Esophagus (tissue), 2 donors: ENCODE measurements at regions not wholly inside any gene's neighbourhood (a gene's known extent, or its start where the extent isn't known, plus 50 kb on each side); places are given as distances from the start of the nearest gene placed in this dataset.

ENCODE experiments used
- H3K27ac ChIP-seq, 2 donors: one replicate each; pipeline ENCODE4 v1.5.1; 2013; ENCODE audit warnings: low read depth in 2 of 2, mild to moderate bottlenecking in 2 of 2, inconsistent platforms in 1 of 2, low read length in 1 of 2, moderate library complexity in 1 of 2
- H3K27me3 ChIP-seq, 2 donors: one replicate each; pipeline ENCODE4 v1.6.1; 2013; ENCODE audit warnings: low read length in 2 of 2, control low read depth in 1 of 2, mild to moderate bottlenecking in 1 of 2; ENCODE audit not compliant: insufficient read depth in 2 of 2, control insufficient read depth in 1 of 2
- H3K36me3 ChIP-seq, 2 donors: one replicate each; pipeline ENCODE4 v1.6.1; 2013; ENCODE audit warnings: low read length in 1 of 2; ENCODE audit not compliant: control insufficient read depth in 2 of 2, insufficient read depth in 2 of 2
- H3K4me1 ChIP-seq, 2 donors: one replicate each; pipeline ENCODE4 v1.6.1; 2013; ENCODE audit warnings: low read length in 1 of 2; ENCODE audit not compliant: control insufficient read depth in 2 of 2, insufficient read depth in 2 of 2
- H3K4me3 ChIP-seq, 2 donors: one replicate each; pipeline ENCODE4 v1.5.1; 2013; ENCODE audit warnings: low read length in 2 of 2, mild to moderate bottlenecking in 2 of 2, low read depth in 1 of 2, moderate library complexity in 1 of 2
- H3K9me3 ChIP-seq, 2 donors: one replicate each; pipeline ENCODE4 v1.6.1; 2013; ENCODE audit warnings: mild to moderate bottlenecking in 2 of 2, low read depth in 1 of 2, low read length in 1 of 2, moderate library complexity in 1 of 2; ENCODE audit not compliant: control insufficient read depth in 2 of 2, insufficient read depth in 1 of 2
- WGBS, 2 donors: extraction: QIAGEN DNeasy Blood & Tissue Kit; methylation state at CpG; one replicate each; pipeline ENCODE4 v1.1.7; 2013; 5-methylcytosine and 5-hydroxymethylcytosine counted together
- donor health status: healthy with polysubstance abuse.
- donor health status: Bipolar disorder and iron deficiency.

DNA sequence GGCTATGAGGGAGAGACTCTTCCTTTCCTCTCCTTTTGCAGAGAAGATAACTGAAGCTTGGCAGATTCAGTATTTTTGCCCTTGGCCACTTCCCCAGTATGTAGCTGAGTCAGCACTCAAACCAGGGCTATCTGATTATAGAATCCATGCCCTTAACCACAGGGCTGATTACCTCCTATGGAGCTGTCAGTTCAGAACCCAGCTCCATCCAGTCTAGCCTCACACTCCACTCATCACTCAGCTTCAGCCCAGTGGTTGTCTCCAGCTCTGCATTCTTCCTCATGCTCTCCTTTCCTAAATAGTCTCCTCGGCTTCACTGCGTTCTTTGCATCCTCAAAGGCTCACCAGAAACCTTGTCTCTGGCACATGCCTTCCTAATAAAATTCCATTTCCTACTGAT is 151.6 kb upstream of the BLID start:
- no peak overlapping the region for H3K4me3 ChIP-seq
- no peaks in the 10 kb centered on the region for H3K27me3 ChIP-seq
- WGBS, 2 donors: 91 to 97% methylated on average over 2 of the region's 2 CpGs
- H3K4me1 ChIP-seq: no peaks in the 10 kb centered on the region
- no peaks in the 10 kb centered on the region for H3K36me3 ChIP-seq
- H3K9me3 ChIP-seq: peaks cover 0 to 2% of the 10 kb centered on the region in 2 donors
- H3K27ac ChIP-seq: no peak overlapping the region

DNA sequence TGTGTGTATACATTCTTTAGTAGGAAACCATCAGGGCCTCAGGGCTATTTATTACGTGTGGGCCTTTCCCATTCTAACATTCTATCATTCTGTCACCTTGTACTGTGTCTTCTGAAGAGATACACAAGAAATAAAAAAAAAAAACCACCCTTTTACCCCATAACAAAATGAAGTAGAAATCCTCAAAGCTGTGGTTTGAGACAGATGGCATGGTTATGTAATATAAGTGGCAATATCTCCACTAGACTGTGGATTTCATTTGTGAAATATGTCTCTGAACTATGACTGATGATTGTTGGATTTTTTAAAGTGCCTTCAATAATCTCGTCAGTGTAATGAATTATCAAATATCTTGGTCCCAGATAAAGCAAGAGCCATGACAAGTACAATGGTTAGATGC is 150.0 kb upstream of the BLID start:
- H3K36me3 ChIP-seq: no peaks in the 10 kb centered on the region
- H3K27me3 ChIP-seq: no peaks in the 10 kb centered on the region
- H3K4me1 ChIP-seq: no peaks in the 10 kb centered on the region
- H3K9me3 ChIP-seq: peaks cover 0 to 2% of the 10 kb centered on the region in 2 donors
- H3K27ac ChIP-seq: no peak overlapping the region
- no peak overlapping the region for H3K4me3 ChIP-seq
- WGBS, 2 donors: 59 to 67% methylated on average over 2 of the region's 2 CpGs

DNA sequence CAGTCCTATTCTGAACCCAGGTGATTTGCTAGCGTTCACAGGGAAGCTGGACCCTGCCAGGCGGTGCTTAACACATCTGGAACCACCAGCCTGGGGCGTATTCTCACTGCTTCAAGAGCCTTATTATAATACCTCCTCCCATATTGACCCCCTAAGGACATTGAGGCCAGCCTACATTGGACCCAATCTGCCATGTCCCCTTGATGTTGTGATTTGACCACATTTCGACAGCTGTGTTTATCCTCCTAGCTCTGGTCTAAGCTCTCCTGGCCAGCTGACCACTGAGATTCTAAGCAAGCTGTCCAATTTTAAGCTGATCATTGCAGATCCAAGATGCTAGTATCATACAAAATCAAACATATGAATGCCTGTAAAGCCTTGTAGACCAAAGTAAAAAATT is 148.1 kb upstream of the BLID start:
- Histone ChIP-seq H3K27ac (no peak overlapping the region), H3K27me3 (no peaks in the 10 kb centered on the region), H3K4me3 (no peak overlapping the region), H3K36me3 (no peaks in the 10 kb centered on the region), H3K4me1 (no peaks in the 10 kb centered on the region), H3K9me3 (peaks cover 0 to 2% of the 10 kb centered on the region in 2 donors)
- WGBS, 2 donors: 87 to 88% methylated on average over 4 of the region's 4 CpGs

DNA sequence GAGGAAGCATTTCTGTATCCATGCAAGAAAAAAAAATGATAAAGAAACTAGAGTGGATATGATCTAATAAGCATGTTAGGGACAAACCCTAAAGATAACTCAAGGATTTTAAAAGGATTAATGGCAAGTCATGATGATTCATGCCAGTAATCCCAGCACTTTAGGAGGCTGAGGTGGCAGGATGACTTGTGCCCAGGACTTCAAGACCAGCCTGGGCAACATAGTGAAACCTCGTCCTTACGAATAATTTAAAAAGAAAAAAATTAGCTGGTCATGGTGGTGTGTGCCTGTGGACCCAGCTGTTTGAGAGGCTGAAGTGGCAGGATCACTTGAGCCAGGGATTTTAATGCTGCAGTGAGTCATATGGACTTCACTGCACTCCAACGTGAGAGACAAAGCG is 145.5 kb upstream of the BLID start:
- no peak overlapping the region for H3K27ac ChIP-seq
- 60 to 73% methylated on average over 4 of the region's 4 CpGs for WGBS, 2 donors
- H3K4me3 ChIP-seq: no peak overlapping the region
- H3K9me3 ChIP-seq: peaks cover 0 to 2% of the 10 kb centered on the region in 2 donors
- H3K4me1 ChIP-seq: no peaks in the 10 kb centered on the region
- H3K36me3 ChIP-seq: no peaks in the 10 kb centered on the region
- no peaks in the 10 kb centered on the region for H3K27me3 ChIP-seq

DNA sequence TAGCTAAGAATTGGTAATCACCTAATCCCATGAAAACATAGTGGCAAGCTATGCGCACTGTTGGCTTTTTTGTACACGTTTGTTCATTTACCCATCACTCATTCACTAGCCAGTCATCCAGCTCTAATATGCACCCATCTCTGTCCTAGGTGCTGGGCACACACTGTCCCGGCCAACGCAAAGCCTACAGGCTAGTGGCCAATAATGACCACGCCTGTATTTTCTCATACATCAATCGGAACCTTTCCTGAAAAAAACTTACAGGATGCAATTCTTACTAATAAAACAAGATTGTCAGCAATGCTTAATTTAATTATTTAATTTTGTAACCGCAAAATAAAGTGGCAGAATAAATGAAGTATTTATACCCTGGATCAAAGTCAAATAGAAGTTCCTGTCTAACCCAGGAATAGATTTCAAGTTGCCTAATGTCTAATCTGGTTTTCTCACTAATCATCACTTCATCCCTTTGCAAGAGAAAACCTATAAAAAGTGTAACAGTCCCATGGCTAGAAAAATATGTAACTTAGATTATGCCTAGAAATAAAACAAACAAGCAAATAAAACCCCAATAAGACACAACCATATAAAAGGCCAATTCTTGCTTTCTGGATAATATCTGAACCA is 143.3 kb upstream of the BLID start:
- WGBS, 2 donors: 91 to 93% methylated on average over 7 of the region's 7 CpGs
- no peaks in the 10 kb centered on the region for H3K27me3 ChIP-seq
- H3K9me3 ChIP-seq: peaks cover 0 to 2% of the 10 kb centered on the region in 2 donors
- no peaks in the 10 kb centered on the region for H3K4me1 ChIP-seq
- H3K36me3 ChIP-seq: no peaks in the 10 kb centered on the region
- no peak overlapping the region for H3K4me3 ChIP-seq
- H3K27ac ChIP-seq: no peak overlapping the region

DNA sequence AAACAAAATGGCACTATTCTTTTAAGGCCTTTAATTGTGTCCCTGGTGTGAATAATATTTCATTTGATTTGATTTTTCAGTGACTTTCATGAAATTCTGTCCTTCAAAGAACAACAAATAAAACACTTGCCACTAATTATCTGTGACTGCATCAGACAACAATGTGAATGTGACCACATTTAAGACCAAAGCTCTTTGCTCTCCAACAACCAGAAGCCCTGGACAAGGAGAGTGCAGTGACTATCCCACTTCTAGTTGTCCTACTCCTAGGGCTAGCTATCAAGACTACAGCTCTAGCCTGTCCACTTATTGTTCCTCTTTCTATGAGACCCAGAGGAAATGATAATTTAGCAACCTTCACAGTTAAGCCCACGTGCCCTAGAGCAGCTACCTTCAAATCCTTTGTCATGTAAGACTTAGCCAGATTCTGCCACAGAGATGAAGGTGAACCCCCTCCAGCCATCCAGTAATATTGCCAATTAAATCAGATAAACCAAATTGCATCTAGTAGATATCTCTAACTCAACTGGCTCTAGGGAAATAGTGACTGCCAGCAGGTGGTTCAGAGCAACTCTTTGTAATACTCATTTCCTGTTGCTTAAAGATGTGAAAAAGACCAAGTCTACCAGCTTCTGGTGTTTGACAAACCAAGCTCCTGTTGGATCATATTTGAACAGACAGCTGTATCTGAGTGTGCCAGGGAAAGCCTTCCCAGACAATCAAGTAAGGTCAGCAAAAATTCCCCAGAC is 142.6 kb upstream of the BLID start:
- 58 to 59% methylated on average over 1 of the region's 1 CpG for WGBS, 2 donors

DNA sequence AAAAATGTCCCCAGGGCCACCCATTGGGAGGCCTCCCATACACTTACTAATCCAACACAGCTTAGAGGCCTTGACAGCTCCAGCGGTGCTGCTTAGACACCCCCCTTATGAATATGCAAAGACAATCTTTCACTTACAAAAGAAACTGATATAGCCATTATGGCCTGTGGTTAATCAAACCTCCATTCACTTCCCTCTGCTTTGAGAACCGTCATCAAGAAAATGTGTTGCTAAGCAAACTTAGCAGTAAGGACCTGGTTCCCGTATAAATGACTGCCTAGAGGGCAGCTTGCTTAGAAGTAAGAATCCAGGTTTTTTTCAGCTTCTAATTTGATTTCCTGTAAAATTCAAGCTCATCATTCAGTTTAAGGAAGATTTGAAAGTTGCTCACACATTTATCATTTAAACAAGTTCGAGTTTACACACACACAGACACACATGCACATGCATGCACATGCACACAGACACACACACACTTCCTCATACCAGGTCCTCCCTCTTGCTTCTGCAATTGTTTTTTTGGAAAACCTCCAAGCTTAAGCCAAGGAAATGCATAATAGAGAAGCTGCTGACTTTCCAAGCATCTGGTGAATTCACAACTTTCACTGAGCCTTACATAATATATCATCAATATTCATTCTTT is 137.7 kb upstream of the BLID start:
- Histone ChIP-seq H3K4me1 (no peaks in the 10 kb centered on the region), H3K36me3 (no peaks in the 10 kb centered on the region), H3K27ac (no peak overlapping the region), H3K27me3 (no peaks in the 10 kb centered on the region), H3K4me3 (no peak overlapping the region), H3K9me3 (no peaks in the 10 kb centered on the region)
- WGBS, 2 donors: 19 to 24% methylated on average over 4 of the region's 4 CpGs

More for the DNA sequence above, 142.6 kb upstream of the BLID start:
- H3K4me1 ChIP-seq: no peaks in the 10 kb centered on the region
- no peaks in the 10 kb centered on the region for H3K9me3 ChIP-seq
- no peak overlapping the region for H3K4me3 ChIP-seq
- H3K27ac ChIP-seq: no peak overlapping the region
- H3K36me3 ChIP-seq: no peaks in the 10 kb centered on the region
- no peaks in the 10 kb centered on the region for H3K27me3 ChIP-seq

DNA sequence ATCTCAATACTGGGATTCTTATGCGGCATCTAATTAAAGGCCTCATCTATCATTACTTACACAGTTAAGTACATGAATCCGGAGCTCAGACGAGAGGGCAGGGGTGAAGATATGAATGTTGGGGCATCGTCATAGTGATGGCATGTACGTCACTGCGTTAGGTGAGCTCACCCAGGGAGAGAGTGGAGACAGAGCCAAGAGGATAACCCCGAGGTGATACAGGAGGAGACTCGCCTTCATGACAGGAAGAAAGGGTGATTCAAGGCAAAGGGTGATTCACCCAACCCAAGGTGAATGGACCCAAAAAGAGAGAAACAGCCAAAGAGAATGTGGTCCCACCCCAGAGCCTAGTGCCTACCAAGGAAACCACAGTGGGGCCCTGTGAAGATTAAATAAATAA is 132.9 kb upstream of the BLID start:
- WGBS, 2 donors: 61 to 74% methylated on average over 8 of the region's 8 CpGs

DNA sequence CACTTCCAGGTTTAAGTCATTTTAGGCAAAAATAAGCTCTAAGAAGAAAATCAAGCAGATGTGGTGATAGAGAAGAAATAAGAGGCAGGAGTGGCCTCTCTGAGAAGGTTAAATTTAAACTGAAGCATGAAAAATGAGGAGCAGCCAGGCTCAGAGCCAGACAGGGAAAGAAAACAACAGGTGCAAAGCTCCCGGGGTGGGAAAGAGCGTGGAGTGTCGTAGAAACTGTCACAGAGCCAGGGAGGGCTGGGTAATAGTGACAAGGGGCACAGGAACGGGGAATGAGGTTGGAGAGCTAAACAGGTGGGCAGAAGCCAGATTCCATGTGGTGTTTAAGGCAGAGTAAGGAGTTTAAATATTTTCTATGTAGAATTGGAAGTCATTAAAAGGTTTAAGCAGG is 132.1 kb upstream of the BLID start:
- no peak overlapping the region for H3K4me3 ChIP-seq
- no peaks in the 10 kb centered on the region for H3K4me1 ChIP-seq
- H3K9me3 ChIP-seq: no peaks in the 10 kb centered on the region
- no peaks in the 10 kb centered on the region for H3K36me3 ChIP-seq
- 29 to 53% methylated on average over 4 of the region's 4 CpGs for WGBS, 2 donors
- peaks cover 0 to 3% of the 10 kb centered on the region in 2 donors for H3K27me3 ChIP-seq
- no peak overlapping the region for H3K27ac ChIP-seq

More for the DNA sequence above, 132.9 kb upstream of the BLID start:
- H3K36me3 ChIP-seq: no peaks in the 10 kb centered on the region
- H3K9me3 ChIP-seq: no peaks in the 10 kb centered on the region
- peaks cover 0 to 3% of the 10 kb centered on the region in 2 donors for H3K27me3 ChIP-seq
- no peaks in the 10 kb centered on the region for H3K4me1 ChIP-seq
- no peak overlapping the region for H3K4me3 ChIP-seq
- no peak overlapping the region for H3K27ac ChIP-seq
